ENCODE measurements at regions not wholly inside any gene's neighbourhood (a gene's known extent, or its start where the extent isn't known, plus 50 kb on each side); places are given as distances from the start of the nearest gene placed in this dataset.
A peak's percentile ranks its signal among the peaks of the same experiment; 100 is the strongest.

DNA sequence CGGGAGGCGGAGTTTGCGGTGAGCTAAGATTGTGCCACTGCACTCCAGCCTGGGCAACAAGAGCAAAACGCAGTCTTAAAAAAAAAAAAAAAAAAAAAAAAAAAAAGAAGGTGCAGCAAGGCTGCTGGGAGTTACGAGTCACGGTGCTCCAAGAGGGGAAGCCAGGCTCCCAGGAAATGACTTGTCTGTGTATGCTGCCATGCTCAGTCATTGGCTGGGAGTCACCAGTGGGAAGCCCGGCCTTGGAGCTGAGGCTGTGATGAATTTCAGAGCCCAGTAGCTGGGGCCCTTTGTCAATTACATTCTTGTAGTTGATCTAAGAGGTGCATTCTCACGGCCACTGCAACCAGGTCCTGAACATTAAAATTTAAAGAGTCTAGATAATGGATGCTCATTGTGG, 1105.1 kb upstream of the TENM3 start:
- no peak for DNase-seq (ENCODE audit: low read depth)

- DNase-seq (ENCODE audit: low read depth) = no peak
These were observed 1103.1 kb upstream of the TENM3 start for GRCh38 chr4:181140037-181140603.

DNA sequence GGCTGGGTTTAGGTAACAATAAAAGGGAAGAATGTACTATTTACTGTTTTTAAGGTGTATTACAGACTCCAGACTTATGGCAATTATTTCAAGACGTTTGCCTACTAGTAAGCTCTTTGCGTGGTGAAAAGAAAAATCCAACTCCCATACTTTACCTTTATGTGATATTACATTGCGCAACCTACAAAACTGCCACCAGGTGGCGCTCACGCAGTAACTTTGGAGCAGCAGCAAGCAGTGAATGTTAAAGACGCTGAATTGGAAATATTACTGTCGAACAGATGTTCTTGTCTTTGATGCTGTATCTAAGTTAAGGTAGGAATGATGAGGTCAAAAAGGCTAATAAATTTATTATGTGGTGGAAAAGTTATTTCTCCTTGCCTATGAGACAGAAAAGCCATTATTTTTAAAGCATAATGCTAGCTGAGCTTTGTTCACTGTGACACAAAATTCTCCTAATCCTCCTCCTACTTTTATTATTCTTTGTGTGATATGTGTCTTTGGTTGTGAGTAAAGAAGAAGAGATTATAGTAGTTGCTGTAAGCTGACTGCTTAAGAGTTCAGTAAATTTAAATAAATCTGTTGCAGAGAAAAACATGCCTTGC, 1099.8 kb upstream of the TENM3 start:
- peak; percentile 33 for DNase-seq (ENCODE audit: low read depth)

GRCh38 chr4:181146051-181146450, 1097.2 kb upstream of the TENM3 start:
- DNase-seq (ENCODE audit: low read depth) = no peak

DNA sequence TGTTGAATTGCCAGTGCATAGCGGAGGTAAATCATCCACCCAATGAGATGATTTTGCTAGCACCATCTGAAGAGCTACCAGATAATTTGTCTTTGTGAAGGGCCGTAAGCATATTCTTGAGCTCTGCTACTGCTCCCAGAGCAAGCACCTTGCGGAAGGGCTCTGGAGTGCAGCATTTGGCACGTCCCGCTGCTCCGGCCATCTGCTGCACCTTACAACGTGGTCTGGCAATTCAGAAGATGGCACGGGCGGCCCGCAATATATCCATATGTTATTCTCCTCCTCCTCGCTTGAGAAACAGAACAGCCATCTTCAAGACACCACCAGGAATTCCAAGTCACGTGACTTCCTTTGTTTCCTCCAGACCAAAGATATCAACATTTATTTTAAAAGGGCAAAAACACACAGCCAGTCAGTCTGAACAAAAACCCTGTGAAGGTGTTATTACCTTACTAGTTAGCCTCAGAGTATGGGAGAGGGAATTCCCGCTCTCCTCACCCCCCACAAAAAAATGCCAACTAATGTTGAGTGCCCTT, 1095.7 kb upstream of the TENM3 start:
- no peak for DNase-seq (ENCODE audit: low read depth)

DNA sequence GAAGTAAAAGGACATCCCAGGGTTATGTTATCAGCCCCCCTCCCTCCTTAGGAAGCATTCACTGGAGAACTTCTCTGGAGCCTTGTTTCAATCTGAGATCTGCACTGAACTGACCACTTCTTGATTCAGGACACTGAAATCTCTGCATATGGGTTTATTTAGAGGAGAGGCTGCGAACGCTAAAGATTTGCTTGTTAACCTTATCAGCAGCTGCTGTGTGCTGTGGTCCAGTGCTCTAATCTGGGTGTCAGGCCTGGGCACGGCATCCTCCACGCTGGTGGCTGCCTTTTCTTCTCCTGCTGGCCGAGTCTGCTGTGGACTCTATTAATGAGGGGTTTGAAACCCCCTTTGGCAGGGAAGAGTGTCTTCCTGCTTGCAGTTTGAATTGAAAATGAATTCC, 1094.7 kb upstream of the TENM3 start:
- DNase-seq (ENCODE audit: low read depth) = no peak

- no peak for DNase-seq (ENCODE audit: low read depth)
These were observed 1093.0 kb upstream of the TENM3 start for GRCh38 chr4:181150191-181150590.

GRCh38 chr4:181151856-181152255, 1091.3 kb upstream of the TENM3 start:
- no peak for DNase-seq (ENCODE audit: low read depth)

- DNase-seq (ENCODE audit: low read depth) = no peak
These were observed 1085.6 kb upstream of the TENM3 start for GRCh38 chr4:181157647-181158046.

- no peak for DNase-seq (ENCODE audit: low read depth)
These were observed 1084.2 kb upstream of the TENM3 start for GRCh38 chr4:181158971-181159370.

DNA sequence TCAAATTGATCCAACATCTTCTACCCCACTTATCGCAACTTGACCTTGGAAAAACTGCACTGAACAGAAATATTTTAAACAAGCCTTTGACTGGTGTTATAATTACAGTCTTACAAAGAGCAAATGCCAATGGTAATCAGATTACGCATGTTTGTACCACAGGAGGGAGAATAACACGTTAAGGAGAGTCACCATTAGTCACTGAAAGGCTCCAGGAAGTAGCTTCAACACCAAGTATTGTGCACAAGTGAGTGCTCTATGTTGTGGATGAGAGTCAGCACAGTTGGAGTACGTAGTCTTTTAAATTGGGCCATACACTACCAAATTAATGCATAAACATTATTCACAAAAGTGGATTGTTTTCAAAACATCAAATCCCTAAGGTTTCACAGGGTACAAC, 1081.5 kb upstream of the TENM3 start:
- no peak for DNase-seq (ENCODE audit: low read depth)

- DNase-seq (ENCODE audit: low read depth) = no peak
These were observed 1080.9 kb upstream of the TENM3 start for GRCh38 chr4:181162266-181162665.

GRCh38 chr4:181162676-181163075, 1080.5 kb upstream of the TENM3 start:
- DNase-seq (ENCODE audit: low read depth) = no peak

- DNase-seq (ENCODE audit: low read depth) = no peak
These were observed 1076.3 kb upstream of the TENM3 start for GRCh38 chr4:181166742-181167399.

DNA sequence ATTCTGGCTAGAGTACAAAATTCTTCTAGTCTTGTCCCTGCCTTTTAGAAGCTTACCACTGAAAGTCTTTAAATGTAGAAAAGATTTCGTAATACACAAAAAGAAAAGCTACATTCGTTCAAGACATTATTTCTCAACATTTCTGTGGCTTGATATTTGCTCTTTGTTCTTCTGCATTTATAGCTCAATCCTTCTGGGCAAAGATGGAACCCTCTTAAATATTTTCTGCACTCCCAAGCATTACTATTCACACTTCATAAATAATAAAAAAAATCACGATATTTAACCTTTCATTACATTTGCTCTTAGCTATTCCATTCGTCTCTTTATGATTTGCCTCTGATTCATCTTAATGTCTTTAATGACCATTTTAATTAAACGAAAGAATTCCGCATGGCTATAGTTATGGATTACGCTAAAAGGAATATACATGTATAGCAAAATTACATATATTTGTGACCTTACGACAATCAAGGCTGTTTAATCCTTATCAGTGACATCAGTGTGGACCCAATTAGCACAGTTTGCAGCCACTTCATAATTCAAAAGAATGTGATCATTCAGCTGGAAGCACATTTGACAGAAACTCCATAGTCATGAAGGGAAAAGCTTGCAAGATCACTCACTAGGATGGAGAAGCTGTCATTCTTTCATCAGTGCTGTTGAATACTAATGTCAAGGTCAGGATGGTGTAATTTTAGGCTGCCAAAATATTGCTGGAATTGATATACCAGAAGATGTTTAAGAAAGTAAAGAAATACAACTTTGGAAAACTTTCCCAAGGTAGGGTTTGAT, 1075.0 kb upstream of the TENM3 start:
- DNase-seq (ENCODE audit: low read depth) = no peak

GRCh38 chr4:181173046-181173445, 1070.2 kb upstream of the TENM3 start:
- DNase-seq (ENCODE audit: low read depth) = no peak

GRCh38 chr4:181176306-181176705, 1066.9 kb upstream of the TENM3 start:
- no peak for DNase-seq (ENCODE audit: low read depth)

GRCh38 chr4:181181331-181181730, 1061.9 kb upstream of the TENM3 start:
- no peak for DNase-seq (ENCODE audit: low read depth)

GRCh38 chr4:181189751-181190150, 1053.5 kb upstream of the TENM3 start:
- no peak for DNase-seq (ENCODE audit: low read depth)

DNA sequence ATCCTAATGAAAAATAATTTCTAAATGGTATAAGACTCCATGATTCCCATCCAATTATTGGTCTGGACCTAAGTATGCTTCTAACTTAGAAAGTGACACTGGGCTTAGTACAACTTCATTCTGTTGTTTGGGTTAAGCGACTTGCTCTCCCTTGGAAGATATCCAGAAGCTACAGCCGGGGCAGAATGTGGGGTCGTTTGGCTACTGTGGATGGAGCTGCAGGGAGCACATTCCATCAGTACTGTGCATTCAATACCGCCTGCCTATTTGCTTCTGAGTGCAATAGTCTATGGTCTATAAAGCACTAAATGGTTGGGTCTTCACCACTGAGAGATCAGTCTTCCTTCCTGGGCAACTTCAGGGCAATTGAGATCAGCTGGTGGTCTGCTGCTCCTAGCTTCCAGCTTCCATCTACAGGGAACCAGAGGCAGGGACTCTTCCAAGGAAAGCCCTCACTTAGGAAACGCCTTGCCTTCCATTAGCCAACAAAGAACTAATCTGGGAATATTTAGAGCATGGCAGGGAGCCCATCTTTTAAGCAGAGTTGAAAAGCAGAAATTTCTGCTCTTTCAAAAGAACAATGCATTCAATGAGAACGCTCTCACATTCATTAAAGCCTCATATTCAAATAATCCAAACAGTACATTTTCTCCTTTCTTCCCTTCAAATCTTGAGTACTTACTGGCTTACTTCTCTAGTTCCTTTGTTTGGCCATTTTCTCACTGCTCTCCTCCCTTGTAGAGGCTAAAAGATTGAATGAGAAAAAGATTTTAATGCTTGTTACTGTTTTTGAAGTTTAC, 1049.9 kb upstream of the TENM3 start:
- no peak for DNase-seq (ENCODE audit: low read depth)

DNA sequence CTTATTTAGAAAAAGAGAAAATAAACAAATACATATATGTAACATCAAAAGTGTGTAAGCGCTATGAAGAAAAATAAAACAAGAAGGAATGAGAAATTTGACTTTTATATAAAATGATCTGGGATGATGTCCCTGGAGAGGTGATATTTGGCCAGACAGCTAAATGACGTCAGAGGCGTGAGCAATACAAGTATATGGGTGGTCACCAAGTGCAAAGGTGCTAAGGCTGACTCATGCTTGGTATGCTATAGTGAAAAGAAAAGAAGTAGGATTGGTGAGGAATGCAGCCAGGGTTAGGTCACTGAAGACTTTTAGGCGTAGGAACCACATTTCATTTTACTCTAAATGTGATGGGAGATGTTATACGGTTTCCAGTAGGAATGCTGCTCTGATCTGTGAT, 1049.1 kb upstream of the TENM3 start:
- DNase-seq (ENCODE audit: low read depth) = no peak

- no peak for DNase-seq (ENCODE audit: low read depth)
These were observed 1043.1 kb upstream of the TENM3 start for GRCh38 chr4:181200076-181200475.

All from activated gamma-delta T cell treated with anti-CD3 and anti-CD28 coated beads, Interleukin-2, amount 50 U/mL, for 16 hours (primary cell).